Lung (tissue), 11 donors: ENCODE measurements at regions not wholly inside any gene's neighbourhood (a gene's known extent, or its start where the extent isn't known, plus 50 kb on each side); places are given as distances from the start of the nearest gene placed in this dataset.
A peak's percentile ranks its signal among the peaks of the same experiment; 100 is the strongest.

Experiments
- ATAC-seq: fragments of 200-7000 bp; cut with Tn5 transposase; one replicate; pipeline ENCODE4 v1.9.1; 2020; ENCODE audit warnings: moderate number of reproducible peaks; ENCODE audit not compliant: insufficient read depth, low FRiP score
- DNase-seq, 3 donors: peaks; one replicate each; pipeline ENCODE4 v3.0.0-alpha.2; 2013 to 2017
- H3K27ac ChIP-seq, 2 donors: one replicate each; pipeline ENCODE4 v1.5.1; 2013; ENCODE audit warnings: mild to moderate bottlenecking in 2 of 2, moderate library complexity in 2 of 2, control low read depth in 1 of 2, inconsistent platforms in 1 of 2, low read depth in 1 of 2, low read length in 1 of 2
- H3K27me3 ChIP-seq, 3 donors: one replicate each; pipeline ENCODE4 v1.5.1; 2013; ENCODE audit warnings: low read length in 2 of 3; ENCODE audit not compliant: control insufficient read depth in 3 of 3, insufficient read depth in 3 of 3
- H3K36me3 ChIP-seq, 4 donors: one replicate each; pipeline ENCODE4 v1.5.1; 2013; ENCODE audit warnings: low read length in 4 of 4, mild to moderate bottlenecking in 1 of 4, moderate library complexity in 1 of 4; ENCODE audit not compliant: control insufficient read depth in 4 of 4, insufficient read depth in 4 of 4
- H3K4me1 ChIP-seq, 5 donors: one replicate each; pipeline ENCODE4 v1.5.1; 2013; ENCODE audit warnings: low read length in 5 of 5, mild to moderate bottlenecking in 2 of 5, moderate library complexity in 1 of 5; ENCODE audit not compliant: control insufficient read depth in 5 of 5, insufficient read depth in 5 of 5
- H3K4me3 ChIP-seq: one replicate; pipeline ENCODE4 v1.5.1; 2013; ENCODE audit warnings: mild to moderate bottlenecking, control low read depth, moderate library complexity
- H3K9ac ChIP-seq, 2 donors: one replicate each; pipeline ENCODE4 v1.5.1; 2013; ENCODE audit warnings: low read length in 2 of 2, control low read depth in 1 of 2; ENCODE audit not compliant: insufficient read depth in 1 of 2
- H3K9me3 ChIP-seq, 4 donors: one replicate each; pipeline ENCODE4 v1.5.1; 2013; ENCODE audit warnings: low read length in 3 of 4, mild to moderate bottlenecking in 1 of 4, moderate library complexity in 1 of 4; ENCODE audit not compliant: control insufficient read depth in 4 of 4, insufficient read depth in 3 of 4
- WGBS, 2 donors: extraction: QIAGEN DNeasy Blood & Tissue Kit; methylation state at CpG; one replicate each; pipeline ENCODE4 v1.1.7; 2013; 5-methylcytosine and 5-hydroxymethylcytosine counted together
- TF ChIP-seq, protein P1 (sequence below): IDR thresholded peaks from 2 replicates; pipeline ENCODE4 v1.5.1; 2012; ENCODE audit warnings: mild to moderate bottlenecking; ENCODE audit errors: control extremely low read depth, extremely low read depth
- donor health status: control.
- donor health status: control.
- donor health status: Bipolar disorder and iron deficiency.
- donor health status: healthy.
- donor health status: DM: yes; HTN: yes; CAD: no.

DNA sequence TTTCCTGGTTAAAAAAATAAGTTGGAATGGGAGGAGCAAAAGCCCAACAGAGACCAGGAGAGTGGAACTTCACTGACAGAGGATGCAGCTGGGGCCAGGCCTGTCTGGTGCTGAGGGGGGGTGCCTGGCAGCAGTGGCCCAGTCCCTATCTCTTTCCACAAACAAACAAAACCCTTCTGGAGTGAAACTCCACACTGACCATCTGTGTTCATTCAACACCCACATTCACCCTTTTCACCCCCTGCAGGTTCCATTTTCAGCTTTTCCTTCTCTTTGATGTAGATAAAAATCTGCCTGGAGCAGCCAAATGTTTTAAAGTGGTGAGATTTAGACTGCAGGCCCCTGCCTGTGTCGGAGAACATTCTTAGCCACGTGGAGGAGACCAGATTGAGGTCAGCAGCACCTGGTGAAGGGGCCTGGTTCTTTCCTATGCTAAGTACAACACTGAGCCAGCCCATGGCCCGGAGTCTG, 161.4 kb upstream of the CDH11 start:
- no peaks in the 10 kb centered on the region for H3K36me3 ChIP-seq
- WGBS, 2 donors, result 54 to 61% methylated on average over 3 of the region's 3 CpGs
- peaks cover 0 to 38% (median 1%) of the 10 kb centered on the region in 5 donors for H3K4me1 ChIP-seq
- no peak overlapping the region for H3K4me3 ChIP-seq
- TF ChIP-seq, protein P1, sequence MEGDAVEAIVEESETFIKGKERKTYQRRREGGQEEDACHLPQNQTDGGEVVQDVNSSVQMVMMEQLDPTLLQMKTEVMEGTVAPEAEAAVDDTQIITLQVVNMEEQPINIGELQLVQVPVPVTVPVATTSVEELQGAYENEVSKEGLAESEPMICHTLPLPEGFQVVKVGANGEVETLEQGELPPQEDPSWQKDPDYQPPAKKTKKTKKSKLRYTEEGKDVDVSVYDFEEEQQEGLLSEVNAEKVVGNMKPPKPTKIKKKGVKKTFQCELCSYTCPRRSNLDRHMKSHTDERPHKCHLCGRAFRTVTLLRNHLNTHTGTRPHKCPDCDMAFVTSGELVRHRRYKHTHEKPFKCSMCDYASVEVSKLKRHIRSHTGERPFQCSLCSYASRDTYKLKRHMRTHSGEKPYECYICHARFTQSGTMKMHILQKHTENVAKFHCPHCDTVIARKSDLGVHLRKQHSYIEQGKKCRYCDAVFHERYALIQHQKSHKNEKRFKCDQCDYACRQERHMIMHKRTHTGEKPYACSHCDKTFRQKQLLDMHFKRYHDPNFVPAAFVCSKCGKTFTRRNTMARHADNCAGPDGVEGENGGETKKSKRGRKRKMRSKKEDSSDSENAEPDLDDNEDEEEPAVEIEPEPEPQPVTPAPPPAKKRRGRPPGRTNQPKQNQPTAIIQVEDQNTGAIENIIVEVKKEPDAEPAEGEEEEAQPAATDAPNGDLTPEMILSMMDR, result no peak
- no peaks in the 10 kb centered on the region for H3K27me3 ChIP-seq
- no peaks in the 10 kb centered on the region for H3K9me3 ChIP-seq
- H3K9ac ChIP-seq, result no peak overlapping the region
- no peak overlapping the region for H3K27ac ChIP-seq
- DNase-seq, result peak in 2 of 3 donors; percentile 65 to 67
- no peak for ATAC-seq

DNA sequence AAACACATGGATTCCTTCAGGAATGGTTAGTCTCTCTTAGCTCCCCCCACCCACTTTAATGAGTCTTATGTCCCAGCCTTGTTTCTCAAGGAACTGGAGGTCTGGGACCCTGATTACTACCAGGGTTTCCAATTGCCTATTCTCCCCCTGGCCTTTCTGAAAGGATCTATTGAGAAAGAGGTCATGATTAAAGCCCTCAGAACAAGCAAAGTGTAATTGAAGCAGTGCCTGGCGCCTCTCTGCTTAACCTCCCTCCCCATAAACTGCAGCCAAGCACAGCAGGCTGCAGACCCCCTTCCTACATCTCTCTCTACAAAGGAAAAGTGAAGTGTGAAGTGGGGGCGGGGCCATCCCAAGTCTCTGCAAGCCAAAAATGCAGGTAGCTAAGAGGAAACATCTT, 159.7 kb upstream of the CDH11 start:
- TF ChIP-seq, protein P1, result no peak
- Histone ChIP-seq H3K4me3 (no peak overlapping the region), H3K9ac (no peak overlapping the region), H3K27me3 (no peaks in the 10 kb centered on the region), H3K27ac (no peak overlapping the region), H3K4me1 (peaks cover 0 to 38% (median 1%) of the 10 kb centered on the region in 5 donors), H3K9me3 (no peaks in the 10 kb centered on the region), H3K36me3 (no peaks in the 10 kb centered on the region)
- ATAC-seq (no peak), DNase-seq (peak in 1 of 3 donors; percentile 8)
- 70 to 82% methylated on average over 2 of the region's 2 CpGs for WGBS, 2 donors

DNA sequence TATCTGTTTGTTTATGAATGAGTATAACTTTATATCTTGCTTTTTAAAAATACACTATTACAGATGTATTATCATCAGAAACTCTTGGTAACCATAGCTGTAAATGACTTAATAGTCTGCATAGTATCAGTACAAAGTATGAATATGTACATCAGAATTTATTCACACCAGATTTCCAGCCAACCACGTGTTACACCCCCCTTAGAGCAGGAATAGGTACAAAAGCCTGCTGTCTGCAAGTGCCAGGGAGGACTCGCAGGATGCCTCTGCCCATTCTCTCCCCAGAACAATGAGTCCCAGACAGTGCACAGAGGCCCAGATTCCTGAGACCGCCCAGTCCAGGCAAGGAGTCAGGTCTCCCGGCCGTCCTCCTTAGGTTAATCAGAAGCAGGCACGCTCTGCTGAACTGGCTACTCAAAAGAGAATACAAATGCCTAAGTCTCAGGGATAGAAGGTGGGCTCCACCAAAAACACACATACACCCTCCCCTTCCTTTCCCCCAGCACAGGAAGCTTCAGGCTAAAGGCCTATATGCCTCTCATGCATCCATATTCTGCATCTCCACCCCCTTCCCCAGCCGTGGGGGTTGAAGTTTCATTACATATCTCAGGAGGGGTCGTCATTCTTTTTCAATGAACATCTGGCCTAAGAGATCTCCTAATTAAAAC, 159.1 kb upstream of the CDH11 start:
- no peak for ATAC-seq
- Histone ChIP-seq H3K4me3 (no peak overlapping the region), H3K9ac (no peak overlapping the region), H3K27me3 (no peaks in the 10 kb centered on the region), H3K9me3 (no peaks in the 10 kb centered on the region), H3K4me1 (peaks cover 0 to 38% (median 1%) of the 10 kb centered on the region in 5 donors), H3K36me3 (no peaks in the 10 kb centered on the region), H3K27ac (no peak overlapping the region)
- TF ChIP-seq, protein P1, result no peak
- no peak for DNase-seq
- 73 to 77% methylated on average over 8 of the region's 8 CpGs for WGBS, 2 donors
